ENCODE measurements at regions not wholly inside any gene's neighbourhood (a gene's known extent, or its start where the extent isn't known, plus 50 kb on each side); places are given as distances from the start of the nearest gene placed in this dataset.

DNA sequence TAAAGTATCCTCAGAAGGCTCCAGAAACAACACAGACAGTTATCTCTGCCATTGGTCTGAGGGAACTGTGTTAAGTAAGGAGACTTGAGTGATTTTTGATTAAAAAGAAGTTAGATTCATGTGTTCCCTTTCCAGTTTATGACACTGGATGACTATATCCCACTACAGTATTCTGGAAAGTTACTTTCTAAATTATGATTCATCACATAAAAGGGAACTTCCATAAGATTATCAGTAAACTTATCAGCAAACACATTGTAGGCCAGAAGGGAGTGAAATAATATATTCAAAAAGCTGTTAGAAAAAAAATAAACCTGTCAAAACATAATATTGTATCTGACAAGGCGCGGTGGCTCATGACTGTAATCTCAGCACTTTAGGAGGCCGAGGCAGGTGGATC, 700.0 kb downstream of the SLITRK6 start:
- TF ChIP-seq SMC3 (IDR thresholded peaks at IDR 0.05; ENCODE audit: low read depth, low read length) (no peak), POLR2A (IDR thresholded peaks at IDR 0.05; ENCODE audit: low read depth, low read length) (no peak), CEBPB (IDR thresholded peaks at IDR 0.05; ENCODE audit: low read depth, low read length) (no peak), MXI1 (IDR thresholded peaks at IDR 0.05; ENCODE audit: borderline replicate concordance, low read depth, low read length) (no peak), MAFK (IDR thresholded peaks at IDR 0.05; ENCODE audit: low read depth, low read length) (no peak), BHLHE40 (IDR thresholded peaks at IDR 0.05; ENCODE audit: low read depth, low read length) (no peak), RFX5 (IDR thresholded peaks at IDR 0.05; ENCODE audit: low read depth, low read length) (no peak), CHD1 (IDR thresholded peaks at IDR 0.05; ENCODE audit: low read depth, low read length) (no peak), FOS (IDR thresholded peaks at IDR 0.05; ENCODE audit: low read depth, low read length) (no peak), RAD21 (IDR thresholded peaks at IDR 0.05; ENCODE audit: low read length) (no peak), MAZ (IDR thresholded peaks at IDR 0.05; ENCODE audit: borderline replicate concordance, low read depth, low read length) (no peak), RCOR1 (IDR thresholded peaks at IDR 0.05; ENCODE audit: insufficient replicate concordance, low read length) (no peak)
- TF ChIP-seq, protein P1, sequence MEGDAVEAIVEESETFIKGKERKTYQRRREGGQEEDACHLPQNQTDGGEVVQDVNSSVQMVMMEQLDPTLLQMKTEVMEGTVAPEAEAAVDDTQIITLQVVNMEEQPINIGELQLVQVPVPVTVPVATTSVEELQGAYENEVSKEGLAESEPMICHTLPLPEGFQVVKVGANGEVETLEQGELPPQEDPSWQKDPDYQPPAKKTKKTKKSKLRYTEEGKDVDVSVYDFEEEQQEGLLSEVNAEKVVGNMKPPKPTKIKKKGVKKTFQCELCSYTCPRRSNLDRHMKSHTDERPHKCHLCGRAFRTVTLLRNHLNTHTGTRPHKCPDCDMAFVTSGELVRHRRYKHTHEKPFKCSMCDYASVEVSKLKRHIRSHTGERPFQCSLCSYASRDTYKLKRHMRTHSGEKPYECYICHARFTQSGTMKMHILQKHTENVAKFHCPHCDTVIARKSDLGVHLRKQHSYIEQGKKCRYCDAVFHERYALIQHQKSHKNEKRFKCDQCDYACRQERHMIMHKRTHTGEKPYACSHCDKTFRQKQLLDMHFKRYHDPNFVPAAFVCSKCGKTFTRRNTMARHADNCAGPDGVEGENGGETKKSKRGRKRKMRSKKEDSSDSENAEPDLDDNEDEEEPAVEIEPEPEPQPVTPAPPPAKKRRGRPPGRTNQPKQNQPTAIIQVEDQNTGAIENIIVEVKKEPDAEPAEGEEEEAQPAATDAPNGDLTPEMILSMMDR (conservative IDR thresholded peaks at IDR 0.05; ENCODE audit: low read depth, low read length) = no peak
- TF ChIP-seq, protein P2, sequence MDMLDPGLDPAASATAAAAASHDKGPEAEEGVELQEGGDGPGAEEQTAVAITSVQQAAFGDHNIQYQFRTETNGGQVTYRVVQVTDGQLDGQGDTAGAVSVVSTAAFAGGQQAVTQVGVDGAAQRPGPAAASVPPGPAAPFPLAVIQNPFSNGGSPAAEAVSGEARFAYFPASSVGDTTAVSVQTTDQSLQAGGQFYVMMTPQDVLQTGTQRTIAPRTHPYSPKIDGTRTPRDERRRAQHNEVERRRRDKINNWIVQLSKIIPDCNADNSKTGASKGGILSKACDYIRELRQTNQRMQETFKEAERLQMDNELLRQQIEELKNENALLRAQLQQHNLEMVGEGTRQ (IDR thresholded peaks at IDR 0.05; ENCODE audit: low read depth, low read length) = no peak

All from IMR-90 (cell line).